MM.1S (cell line): ENCODE measurements at regions not wholly inside any gene's neighbourhood (a gene's known extent, or its start where the extent isn't known, plus 50 kb on each side); places are given as distances from the start of the nearest gene placed in this dataset.

Experiments used
- DNase-seq: peaks from one replicate; pipeline ENCODE4 v3.0.0-alpha.2; 2015
- H2AFZ ChIP-seq: fragments of 300-600 bp; sonication (generic); 2 replicates; pipeline ENCODE4 v1.6.0; 2016; ENCODE audit warnings: antibody characterized with exemption, low read length
- H3F3A ChIP-seq: fragments of 300-600 bp; sonication (generic); 2 replicates; pipeline ENCODE4 v1.6.1; 2016; ENCODE audit warnings: mild to moderate bottlenecking, antibody characterized with exemption, low read length, moderate library complexity, mixed read lengths; ENCODE audit not compliant: insufficient read depth
- H3K27ac ChIP-seq: fragments of 300-600 bp; sonication (generic); 2 replicates; pipeline ENCODE4 v1.5.1; 2016; ENCODE audit warnings: mild to moderate bottlenecking, low read length
- H3K27me3 ChIP-seq: fragments of 300-600 bp; sonication (generic); replicated peaks from 2 replicates; pipeline ENCODE4 v1.6.0; 2016; ENCODE audit warnings: low read length; ENCODE audit not compliant: insufficient read depth
- H3K36me3 ChIP-seq: fragments of 300-600 bp; sonication (generic); replicated peaks from 2 replicates; pipeline ENCODE4 v1.6.1; 2016; ENCODE audit warnings: mild to moderate bottlenecking, low read length, mixed read lengths; ENCODE audit not compliant: insufficient read depth
- H3K4me1 ChIP-seq: fragments of 300-600 bp; sonication (generic); 2 replicates; pipeline ENCODE4 v1.6.1; 2016; ENCODE audit warnings: low read length, mixed read lengths
- H3K4me2 ChIP-seq: fragments of 300-600 bp; sonication (generic); 2 replicates; pipeline ENCODE4 v1.6.0; 2016; ENCODE audit warnings: low read depth, low read length
- H3K4me3 ChIP-seq: fragments of 300-600 bp; sonication (generic); 2 replicates; pipeline ENCODE4 v1.5.1; 2016; ENCODE audit warnings: low read length, mixed read lengths
- H3K79me2 ChIP-seq: fragments of 300-600 bp; sonication (generic); 2 replicates; pipeline ENCODE4 v1.6.1; 2016; ENCODE audit warnings: mixed run types, low read length, mixed read lengths
- H3K9ac ChIP-seq: fragments of 300-600 bp; sonication (generic); 2 replicates; pipeline ENCODE4 v1.6.1; 2016; ENCODE audit warnings: low read length, mixed read lengths
- H3K9me2 ChIP-seq: fragments of 300-600 bp; sonication (generic); replicated peaks from 2 replicates; pipeline ENCODE4 v1.6.1; 2016; ENCODE audit warnings: mild to moderate bottlenecking, low read length, mixed read lengths; ENCODE audit not compliant: insufficient read depth
- H3K9me3 ChIP-seq: fragments of 300-600 bp; sonication (generic); replicated peaks from 2 replicates; pipeline ENCODE4 v1.6.1; 2016; ENCODE audit warnings: mild to moderate bottlenecking, low read length, mixed read lengths; ENCODE audit not compliant: insufficient read depth
- H4K20me1 ChIP-seq: fragments of 300-600 bp; sonication (generic); 2 replicates; pipeline ENCODE4 v1.6.1; 2016; ENCODE audit warnings: mild to moderate bottlenecking, low read length, moderate library complexity, mixed read lengths; ENCODE audit not compliant: insufficient read depth
- CTCF ChIP-seq: fragments of 300-600 bp; sonication (generic); IDR thresholded peaks from 2 replicates; pipeline ENCODE4 v1.5.1; 2016; ENCODE audit warnings: antibody characterized with exemption, low read length, mixed read lengths
- EZH2 ChIP-seq: fragments of 300-600 bp; sonication (generic); optimal IDR thresholded peaks from 2 replicates; pipeline ENCODE3; 2017; ENCODE audit warnings: low read depth, mild to moderate bottlenecking, antibody characterized with exemption, low read length, mixed read lengths
- EZH2phosphoT487 ChIP-seq: fragments of 300-600 bp; sonication (generic); IDR thresholded peaks from 2 replicates; pipeline ENCODE4 v1.6.1; 2018; ENCODE audit warnings: antibody characterized with exemption, low read length

- Histone ChIP-seq H2AFZ (no peak overlapping the region), H3K27ac (no peak overlapping the region)
- DNase-seq = no peak
Observed at GRCh38 chr7:138169441-138169851, 93.2 kb downstream of the AKR1D1 start.

GRCh38 chr7:138170298-138170697 is 94.0 kb downstream of the AKR1D1 start:
- peaks cover 4% of the 10 kb centered on the region; the same call in 1 of the 2 replicates for H3F3A ChIP-seq
- peaks cover 92% of the 10 kb centered on the region for H3K27me3 ChIP-seq
- H3K79me2 ChIP-seq = no peaks in the 10 kb centered on the region
- peaks cover 6% of the 10 kb centered on the region; the same call in 1 of the 2 replicates for H3K4me1 ChIP-seq
- no peak overlapping the region for H3K4me2 ChIP-seq
- no peak for TF ChIP-seq CTCF
- TF ChIP-seq EZH2phosphoT487 = no peak
- no peak for TF ChIP-seq EZH2
- H3K9me3 ChIP-seq = no peaks in the 10 kb centered on the region
- no peak overlapping the region for H2AFZ ChIP-seq
- H4K20me1 ChIP-seq = no peaks in the 10 kb centered on the region
- no peak for DNase-seq
- H3K36me3 ChIP-seq = no peaks in the 10 kb centered on the region
- no peaks in the 10 kb centered on the region for H3K9me2 ChIP-seq
- H3K27ac ChIP-seq = no peak overlapping the region
- H3K9ac ChIP-seq = no peak overlapping the region
- no peak overlapping the region for H3K4me3 ChIP-seq

More at GRCh38 chr7:138169441-138169851, 93.2 kb downstream of the AKR1D1 start:
- peaks cover 91% of the 10 kb centered on the region for H3K27me3 ChIP-seq
- peaks cover 4% of the 10 kb centered on the region; the same call in 1 of the 2 replicates for H3F3A ChIP-seq
- H3K9ac ChIP-seq = no peak overlapping the region
- no peaks in the 10 kb centered on the region for H3K9me3 ChIP-seq
- H3K4me3 ChIP-seq = no peak overlapping the region
- H3K79me2 ChIP-seq = no peaks in the 10 kb centered on the region
- H3K4me2 ChIP-seq = no peak overlapping the region
- no peaks in the 10 kb centered on the region for H4K20me1 ChIP-seq
- H3K9me2 ChIP-seq = no peaks in the 10 kb centered on the region
- no peak for TF ChIP-seq CTCF
- no peak for TF ChIP-seq EZH2
- no peak for TF ChIP-seq EZH2phosphoT487
- H3K36me3 ChIP-seq = no peaks in the 10 kb centered on the region
- H3K4me1 ChIP-seq = peaks cover 6% of the 10 kb centered on the region; the same call in 1 of the 2 replicates

GRCh38 chr7:138170959-138171703 is 94.9 kb downstream of the AKR1D1 start:
- Histone ChIP-seq H3K4me3 (no peak overlapping the region), H3K4me1 (peaks cover 6% of the 10 kb centered on the region; the same call in 1 of the 2 replicates), H3K9me3 (no peaks in the 10 kb centered on the region), H3K9ac (no peak overlapping the region), H3F3A (peaks cover 4% of the 10 kb centered on the region; the same call in 1 of the 2 replicates), H3K27me3 (peaks cover 91% of the 10 kb centered on the region), H3K4me2 (no peak overlapping the region), H3K27ac (no peak overlapping the region), H4K20me1 (no peaks in the 10 kb centered on the region), H2AFZ (no peak overlapping the region), H3K9me2 (no peaks in the 10 kb centered on the region), H3K79me2 (no peaks in the 10 kb centered on the region), H3K36me3 (no peaks in the 10 kb centered on the region)
- no peak for TF ChIP-seq CTCF
- no peak for TF ChIP-seq EZH2
- peak; percentile 96 for TF ChIP-seq EZH2phosphoT487
- DNase-seq = peak; percentile 88
